H1 (cell line): ENCODE measurements at regions not wholly inside any gene's neighbourhood (a gene's known extent, or its start where the extent isn't known, plus 50 kb on each side); places are given as distances from the start of the nearest gene placed in this dataset.
"Not testable (repeated sequence)": the region's sequence is repeated elsewhere in the genome, so short reads cannot be mapped to it uniquely, and the experiment has no call there.

Source experiments
- CTCF ChIA-PET: fragments of 300-600 bp; sonication (Branson Sonifier 250); formaldehyde crosslinking; loops from one replicate; lab custom pipeline; 2021; ENCODE audit not compliant: partially characterized antibody; lab: Charles Lee
- POLR2A ChIA-PET: fragments of 300-600 bp; sonication (Branson Sonifier 250); formaldehyde crosslinking; loops from one replicate; lab custom pipeline; 2021; ENCODE audit warnings: inconsistent platforms; ENCODE audit not compliant: partially characterized antibody; lab: Charles Lee
- DNase-seq, 2 experiments: peaks; one replicate each; pipeline versions ENCODE4 v3.0.0 to v3.0.0-alpha.2; 2010 to 2022; ENCODE audit warnings: low spot score in 2 of 2, low read depth in 1 of 2, mixed read lengths in 1 of 2
- FAIRE-seq: peaks from 2 replicates; lab custom pipeline; 2011; peaks lifted over from hg19 to GRCh38; lab: Jason Lieb, UNC
- H2AFZ ChIP-seq: 2 replicates; pipeline ENCODE4 v1.8.1; 2012; ENCODE audit warnings: low read length, inconsistent platforms
- H2AK5ac ChIP-seq: 2 replicates; pipeline ENCODE4 v1.6.1; 2013; ENCODE audit warnings: low read depth, low read length
- H2BK120ac ChIP-seq: replicated peaks from 2 replicates; pipeline ENCODE3; 2013; ENCODE audit warnings: low read depth, low read length, inconsistent platforms
- H2BK12ac ChIP-seq: 2 replicates; pipeline ENCODE4 v1.6.1; 2013; ENCODE audit warnings: low read depth, low read length
- H2BK15ac ChIP-seq: 2 replicates; pipeline ENCODE4 v1.6.1; 2013; ENCODE audit warnings: low read length
- H2BK20ac ChIP-seq: 2 replicates; pipeline ENCODE4 v1.6.1; 2013; ENCODE audit warnings: low read length
- H2BK5ac ChIP-seq: 2 replicates; pipeline ENCODE4 v1.6.1; 2013; ENCODE audit warnings: low read depth, low read length
- H3K14ac ChIP-seq: 2 replicates; pipeline ENCODE4 v1.6.1; 2013; ENCODE audit warnings: inconsistent platforms; ENCODE audit not compliant: insufficient read length
- H3K18ac ChIP-seq: 2 replicates; pipeline ENCODE4 v1.6.1; 2013; ENCODE audit warnings: low read length; ENCODE audit errors: extremely low read depth
- H3K23ac ChIP-seq: 2 replicates; pipeline ENCODE4 v1.6.1; 2013; ENCODE audit warnings: inconsistent platforms; ENCODE audit not compliant: insufficient read length
- H3K23me2 ChIP-seq: 2 replicates; pipeline ENCODE4 v1.6.1; 2013; ENCODE audit warnings: low read depth, low read length
- H3K27ac ChIP-seq: 2 replicates; pipeline ENCODE4 v1.6.1; 2011; ENCODE audit warnings: low read depth, low read length, inconsistent platforms
- H3K27me3 ChIP-seq, 4 experiments: replicated peaks in 1 of 4; 1 replicate in 1 of 4; 2 replicates in 3 of 4; pipeline versions ENCODE4 v1.6.1 to v1.8.1; 2011 to 2013; ENCODE audit warnings: low read length in 3 of 4, mild to moderate bottlenecking in 3 of 4, inconsistent platforms in 2 of 4, mixed read lengths in 2 of 4, moderate library complexity in 1 of 4; ENCODE audit not compliant: control insufficient read depth in 3 of 4, insufficient read depth in 3 of 4; ENCODE audit errors: extremely low read depth in 1 of 4
- H3K36me3 ChIP-seq, 4 experiments: 2 replicates each; pipeline versions ENCODE4 v1.6.1 to v1.8.1; 2011 to 2013; ENCODE audit warnings: mild to moderate bottlenecking in 4 of 4, low read length in 3 of 4, moderate library complexity in 2 of 4, control low read depth in 1 of 4, inconsistent platforms in 1 of 4; ENCODE audit not compliant: insufficient read depth in 4 of 4, control insufficient read depth in 2 of 4
- H3K4ac ChIP-seq: replicated peaks from 2 replicates; pipeline ENCODE3; 2013; ENCODE audit warnings: low read length, low read depth, mixed read lengths, inconsistent platforms; ENCODE audit not compliant: insufficient read length
- H3K4me1 ChIP-seq, 4 experiments: replicated peaks in 1 of 4; 1 replicate in 1 of 4; 2 replicates in 3 of 4; pipeline versions ENCODE4 v1.6.1 to v1.8.1; 2011 to 2013; ENCODE audit warnings: low read length in 3 of 4, inconsistent platforms in 2 of 4, mixed read lengths in 1 of 4; ENCODE audit not compliant: insufficient read depth in 4 of 4, control insufficient read depth in 3 of 4
- H3K4me2 ChIP-seq, 2 experiments: 2 replicates each; pipeline versions ENCODE4 v1.6.1 to v1.8.1; 2011 to 2013; ENCODE audit warnings: low read depth in 2 of 2, low read length in 2 of 2, control low read depth in 1 of 2, inconsistent platforms in 1 of 2, mild to moderate bottlenecking in 1 of 2; ENCODE audit not compliant: insufficient read depth in 1 of 2
- H3K4me3 ChIP-seq, 4 experiments: fragments of 200-600, 300-600 bp in 1 of 4; sonication (generic), shearing (Covaris generic), sonication (Bioruptor Twin) in 1 of 4; 2 replicates each; pipeline versions ENCODE4 v1.5.1 to v1.8.1; 2011 to 2016; ENCODE audit warnings: low read length in 4 of 4, low read depth in 3 of 4, control low read depth in 2 of 4, inconsistent platforms in 2 of 4, mild to moderate bottlenecking in 2 of 4, mixed read lengths in 1 of 4, moderate library complexity in 1 of 4; ENCODE audit not compliant: insufficient read depth in 2 of 4; ENCODE audit errors: extremely low read depth in 1 of 4
- H3K56ac ChIP-seq: replicated peaks from 2 replicates; pipeline ENCODE3; 2013; ENCODE audit warnings: low read depth, mild to moderate bottlenecking, mixed read lengths, low read length, inconsistent platforms; ENCODE audit not compliant: insufficient read length
- H3K79me1 ChIP-seq: 2 replicates; pipeline ENCODE4 v1.6.1; 2013; ENCODE audit warnings: low read depth, low read length, control low read depth
- H3K79me2 ChIP-seq, 2 experiments: 2 replicates each; pipeline versions ENCODE4 v1.6.1 to v1.8.1; 2012 to 2013; ENCODE audit warnings: low read length in 2 of 2, mild to moderate bottlenecking in 2 of 2, inconsistent platforms in 1 of 2; ENCODE audit not compliant: insufficient read depth in 2 of 2, control insufficient read depth in 1 of 2
- H3K9ac ChIP-seq, 4 experiments: replicated peaks in 1 of 4; 1 replicate in 1 of 4; 2 replicates in 3 of 4; pipeline versions ENCODE4 v1.6.1 to v1.8.1; 2011 to 2013; ENCODE audit warnings: low read depth in 3 of 4, low read length in 3 of 4, control low read depth in 2 of 4, mild to moderate bottlenecking in 2 of 4, moderate library complexity in 2 of 4, inconsistent platforms in 1 of 4; ENCODE audit errors: extremely low read depth in 1 of 4
- H3K9me3 ChIP-seq, 2 experiments: 2 replicates each; pipeline versions ENCODE4 v1.6.1 to v1.8.1; 2012 to 2013; ENCODE audit warnings: mild to moderate bottlenecking in 2 of 2, moderate library complexity in 2 of 2, control low read depth in 1 of 2, inconsistent platforms in 1 of 2, low read depth in 1 of 2, low read length in 1 of 2, mixed read lengths in 1 of 2; ENCODE audit not compliant: insufficient read depth in 2 of 2
- H4K20me1 ChIP-seq, 2 experiments: replicated peaks in 1 of 2; 2 replicates each; pipeline versions ENCODE3 to v1.8.1; 2011 to 2013; ENCODE audit warnings: inconsistent platforms in 2 of 2, low read length in 2 of 2, mild to moderate bottlenecking in 1 of 2; ENCODE audit not compliant: insufficient read depth in 2 of 2, control insufficient read depth in 1 of 2
- H4K5ac ChIP-seq: 2 replicates; pipeline ENCODE4 v1.6.1; 2013; ENCODE audit warnings: low read length, low read depth, mixed read lengths, inconsistent platforms; ENCODE audit not compliant: insufficient read length
- H4K8ac ChIP-seq: 2 replicates; pipeline ENCODE4 v1.8.0; 2013; ENCODE audit warnings: mild to moderate bottlenecking, moderate library complexity, low read length, inconsistent platforms; ENCODE audit not compliant: insufficient read depth; ENCODE audit errors: extremely low read depth
- H4K91ac ChIP-seq: replicated peaks from 2 replicates; pipeline ENCODE3; 2013; ENCODE audit warnings: low read length, mixed read lengths, inconsistent platforms; ENCODE audit not compliant: insufficient read length
- WGBS, 2 experiments: shearing (Covaris generic) in 1 of 2; methylation state at CpG; one replicate each; pipeline versions ENCODE4 v1.1.6 to v1.1.7; 2013 to 2015; ENCODE audit warnings: low lambda C conversion rate in 2 of 2, mixed read lengths in 2 of 2, inconsistent platforms in 1 of 2, low coverage in 1 of 2, missing lambda C conversion rate in 1 of 2; ENCODE audit not compliant: insufficient replicate concordance in 2 of 2, insufficient coverage in 1 of 2, insufficient read length in 1 of 2; ENCODE audit errors: extremely low coverage in 1 of 2, missing lambda C conversion rate in 1 of 2; 5-methylcytosine and 5-hydroxymethylcytosine counted together

DNA sequence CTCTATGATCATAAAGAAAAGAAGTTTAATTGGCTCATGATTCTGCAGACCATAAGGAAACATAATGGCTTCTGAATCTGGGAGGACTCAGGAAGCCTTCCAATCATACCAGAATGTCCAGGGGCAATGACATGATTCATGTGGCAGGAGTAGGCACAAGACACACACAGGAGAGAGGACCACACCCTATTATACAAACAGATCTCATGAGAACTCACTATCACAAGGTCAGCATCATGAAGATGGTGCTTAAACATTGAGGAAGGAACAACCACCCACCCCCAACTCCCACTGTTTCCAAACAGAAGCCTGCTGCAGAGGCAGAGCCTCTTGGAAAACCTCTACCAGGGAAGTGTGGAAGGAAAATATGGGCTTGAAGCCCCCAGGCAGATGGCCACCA, 267.4 kb downstream of the POTED start:
- CTCF ChIA-PET, H2BK12ac ChIP-seq, H2AK5ac ChIP-seq, H4K8ac ChIP-seq, H3K4me1 ChIP-seq, H3K4me2 ChIP-seq, DNase-seq, FAIRE-seq, H3K79me2 ChIP-seq, H2BK20ac ChIP-seq, H3K14ac ChIP-seq, H2AFZ ChIP-seq, H3K36me3 ChIP-seq, H3K23me2 ChIP-seq, H3K56ac ChIP-seq, H3K79me1 ChIP-seq, H4K20me1 ChIP-seq, H4K91ac ChIP-seq, H3K27ac ChIP-seq, H2BK120ac ChIP-seq, H4K5ac ChIP-seq, H2BK5ac ChIP-seq, H3K4me3 ChIP-seq, H3K9ac ChIP-seq, H3K27me3 ChIP-seq, H3K18ac ChIP-seq, H2BK15ac ChIP-seq, H3K4ac ChIP-seq, POLR2A ChIA-PET, H3K23ac ChIP-seq: not testable (repeated sequence)
- H3K9me3 ChIP-seq, result peaks cover 29 to 68% of the 10 kb centered on the region in 2 experiments

DNA sequence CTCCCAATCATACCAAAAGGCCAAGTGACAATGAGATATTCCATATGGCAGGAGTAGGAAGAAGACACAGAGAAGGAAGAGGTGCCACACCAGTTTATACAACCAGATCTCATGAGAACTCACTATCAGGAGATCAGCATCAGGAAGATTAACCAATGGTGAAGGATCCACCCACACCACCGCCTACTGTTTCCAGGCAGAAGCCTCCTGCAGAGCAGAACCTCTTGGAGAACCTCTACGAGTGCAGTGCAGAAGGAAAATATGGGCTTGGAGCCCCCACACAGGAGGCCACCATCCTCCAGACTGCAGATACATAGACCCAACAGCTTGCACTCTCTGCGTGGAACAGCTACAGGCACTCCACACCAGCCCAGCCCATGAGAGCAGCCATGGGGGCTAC, 264.4 kb downstream of the POTED start:
- H3K14ac ChIP-seq, H3K36me3 ChIP-seq, H3K18ac ChIP-seq, H4K20me1 ChIP-seq, FAIRE-seq, H3K4ac ChIP-seq, DNase-seq, H3K27ac ChIP-seq, H3K27me3 ChIP-seq, H3K9ac ChIP-seq, H3K56ac ChIP-seq, H3K79me1 ChIP-seq, H3K23me2 ChIP-seq, H3K4me1 ChIP-seq, H3K23ac ChIP-seq, H4K91ac ChIP-seq, H3K4me3 ChIP-seq, H3K79me2 ChIP-seq, H2BK5ac ChIP-seq, H4K8ac ChIP-seq, H3K4me2 ChIP-seq, H2BK15ac ChIP-seq, H2AK5ac ChIP-seq, CTCF ChIA-PET, H2BK120ac ChIP-seq, H4K5ac ChIP-seq, POLR2A ChIA-PET, H2BK20ac ChIP-seq, H2BK12ac ChIP-seq, H2AFZ ChIP-seq: not testable (repeated sequence)
- 69% methylated on average over 3 of the region's 3 CpGs; no CpG with 5 or more reads in 1 of the 2 experiments for WGBS, 2 experiments
- peaks cover 21 to 76% of the 10 kb centered on the region in 2 experiments for H3K9me3 ChIP-seq
